GM23338 (cell line): ENCODE measurements at regions not wholly inside any gene's neighbourhood (a gene's known extent, or its start where the extent isn't known, plus 50 kb on each side); places are given as distances from the start of the nearest gene placed in this dataset.

Experiments used
- JUNB ChIP-seq: IDR thresholded peaks from one replicate; pipeline ENCODE4 v1.6.1; 2016; ENCODE audit warnings: antibody characterized with exemption; ENCODE audit not compliant: unreplicated experiment
- POLR2AphosphoS5 ChIP-seq: IDR thresholded peaks from 2 replicates; pipeline ENCODE4 v1.6.1; 2016; ENCODE audit warnings: antibody characterized with exemption, low read depth
- STAT1 ChIP-seq: IDR thresholded peaks from one replicate; pipeline ENCODE4 v1.6.1; 2016; ENCODE audit warnings: antibody characterized with exemption; ENCODE audit not compliant: unreplicated experiment
- TF ChIP-seq, protein P1 (sequence below): fragments of 250-450 bp; sonication (Bioruptor Pico); IDR thresholded peaks from 2 replicates; pipeline ENCODE4 v1.5.0; 2020; ENCODE audit warnings: mild to moderate bottlenecking, moderate library complexity
- TF ChIP-seq, protein P2 (sequence below): IDR thresholded peaks from 2 replicates; pipeline ENCODE4 v1.6.1; 2016; ENCODE audit warnings: antibody characterized with exemption
- TF ChIP-seq, protein P3 (sequence below): IDR thresholded peaks from one replicate; pipeline ENCODE4 v1.6.1; 2018; ENCODE audit warnings: antibody characterized with exemption; ENCODE audit not compliant: unreplicated experiment

DNA sequence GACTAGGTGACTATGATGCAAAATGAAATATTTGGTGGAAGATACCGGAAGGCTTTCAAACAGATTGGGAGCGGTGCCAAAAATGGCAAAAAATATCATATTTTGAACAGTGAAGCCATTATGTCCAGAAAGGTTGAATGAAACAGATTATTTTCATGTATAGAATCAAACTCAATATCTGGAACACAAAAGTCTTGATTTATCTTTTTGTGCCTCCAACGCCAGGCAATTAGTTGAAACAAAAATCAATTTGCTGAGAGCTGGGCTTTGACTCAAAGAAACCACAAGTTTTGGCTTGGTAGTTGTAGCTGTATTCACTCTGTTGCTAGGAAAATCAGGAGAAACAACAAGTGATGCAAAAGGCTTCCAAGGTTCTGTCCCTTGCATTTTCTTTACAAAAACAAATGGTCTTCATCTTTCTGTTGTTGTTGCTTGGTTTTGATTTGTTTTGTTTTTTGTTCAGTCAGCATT lies 421.7 kb upstream of the TYRP1 start (continued):
- TF ChIP-seq, protein P1, sequence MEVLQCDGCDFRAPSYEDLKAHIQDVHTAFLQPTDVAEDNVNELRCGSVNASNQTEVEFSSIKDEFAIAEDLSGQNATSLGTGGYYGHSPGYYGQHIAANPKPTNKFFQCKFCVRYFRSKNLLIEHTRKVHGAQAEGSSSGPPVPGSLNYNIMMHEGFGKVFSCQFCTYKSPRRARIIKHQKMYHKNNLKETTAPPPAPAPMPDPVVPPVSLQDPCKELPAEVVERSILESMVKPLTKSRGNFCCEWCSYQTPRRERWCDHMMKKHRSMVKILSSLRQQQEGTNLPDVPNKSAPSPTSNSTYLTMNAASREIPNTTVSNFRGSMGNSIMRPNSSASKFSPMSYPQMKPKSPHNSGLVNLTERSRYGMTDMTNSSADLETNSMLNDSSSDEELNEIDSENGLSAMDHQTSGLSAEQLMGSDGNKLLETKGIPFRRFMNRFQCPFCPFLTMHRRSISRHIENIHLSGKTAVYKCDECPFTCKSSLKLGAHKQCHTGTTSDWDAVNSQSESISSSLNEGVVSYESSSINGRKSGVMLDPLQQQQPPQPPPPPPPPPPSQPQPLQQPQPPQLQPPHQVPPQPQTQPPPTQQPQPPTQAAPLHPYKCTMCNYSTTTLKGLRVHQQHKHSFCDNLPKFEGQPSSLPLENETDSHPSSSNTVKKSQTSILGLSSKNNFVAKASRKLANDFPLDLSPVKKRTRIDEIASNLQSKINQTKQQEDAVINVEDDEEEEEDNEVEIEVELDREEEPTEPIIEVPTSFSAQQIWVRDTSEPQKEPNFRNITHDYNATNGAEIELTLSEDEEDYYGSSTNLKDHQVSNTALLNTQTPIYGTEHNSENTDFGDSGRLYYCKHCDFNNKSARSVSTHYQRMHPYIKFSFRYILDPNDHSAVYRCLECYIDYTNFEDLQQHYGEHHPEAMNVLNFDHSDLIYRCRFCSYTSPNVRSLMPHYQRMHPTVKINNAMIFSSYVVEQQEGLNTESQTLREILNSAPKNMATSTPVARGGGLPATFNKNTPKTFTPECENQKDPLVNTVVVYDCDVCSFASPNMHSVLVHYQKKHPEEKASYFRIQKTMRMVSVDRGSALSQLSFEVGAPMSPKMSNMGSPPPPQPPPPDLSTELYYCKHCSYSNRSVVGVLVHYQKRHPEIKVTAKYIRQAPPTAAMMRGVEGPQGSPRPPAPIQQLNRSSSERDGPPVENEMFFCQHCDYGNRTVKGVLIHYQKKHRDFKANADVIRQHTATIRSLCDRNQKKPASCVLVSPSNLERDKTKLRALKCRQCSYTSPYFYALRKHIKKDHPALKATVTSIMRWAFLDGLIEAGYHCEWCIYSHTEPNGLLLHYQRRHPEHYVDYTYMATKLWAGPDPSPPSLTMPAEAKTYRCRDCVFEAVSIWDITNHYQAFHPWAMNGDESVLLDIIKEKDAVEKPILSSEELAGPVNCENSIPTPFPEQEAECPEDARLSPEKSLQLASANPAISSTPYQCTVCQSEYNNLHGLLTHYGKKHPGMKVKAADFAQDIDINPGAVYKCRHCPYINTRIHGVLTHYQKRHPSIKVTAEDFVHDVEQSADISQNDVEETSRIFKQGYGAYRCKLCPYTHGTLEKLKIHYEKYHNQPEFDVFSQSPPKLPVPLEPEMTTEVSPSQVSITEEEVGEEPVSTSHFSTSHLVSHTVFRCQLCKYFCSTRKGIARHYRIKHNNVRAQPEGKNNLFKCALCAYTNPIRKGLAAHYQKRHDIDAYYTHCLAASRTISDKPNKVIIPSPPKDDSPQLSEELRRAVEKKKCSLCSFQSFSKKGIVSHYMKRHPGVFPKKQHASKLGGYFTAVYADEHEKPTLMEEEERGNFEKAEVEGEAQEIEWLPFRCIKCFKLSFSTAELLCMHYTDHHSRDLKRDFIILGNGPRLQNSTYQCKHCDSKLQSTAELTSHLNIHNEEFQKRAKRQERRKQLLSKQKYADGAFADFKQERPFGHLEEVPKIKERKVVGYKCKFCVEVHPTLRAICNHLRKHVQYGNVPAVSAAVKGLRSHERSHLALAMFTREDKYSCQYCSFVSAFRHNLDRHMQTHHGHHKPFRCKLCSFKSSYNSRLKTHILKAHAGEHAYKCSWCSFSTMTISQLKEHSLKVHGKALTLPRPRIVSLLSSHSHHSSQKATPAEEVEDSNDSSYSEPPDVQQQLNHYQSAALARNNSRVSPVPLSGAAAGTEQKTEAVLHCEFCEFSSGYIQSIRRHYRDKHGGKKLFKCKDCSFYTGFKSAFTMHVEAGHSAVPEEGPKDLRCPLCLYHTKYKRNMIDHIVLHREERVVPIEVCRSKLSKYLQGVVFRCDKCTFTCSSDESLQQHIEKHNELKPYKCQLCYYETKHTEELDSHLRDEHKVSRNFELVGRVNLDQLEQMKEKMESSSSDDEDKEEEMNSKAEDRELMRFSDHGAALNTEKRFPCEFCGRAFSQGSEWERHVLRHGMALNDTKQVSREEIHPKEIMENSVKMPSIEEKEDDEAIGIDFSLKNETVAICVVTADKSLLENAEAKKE (CRISPR knock-in tag), result no peak
- TF ChIP-seq, protein P2, sequence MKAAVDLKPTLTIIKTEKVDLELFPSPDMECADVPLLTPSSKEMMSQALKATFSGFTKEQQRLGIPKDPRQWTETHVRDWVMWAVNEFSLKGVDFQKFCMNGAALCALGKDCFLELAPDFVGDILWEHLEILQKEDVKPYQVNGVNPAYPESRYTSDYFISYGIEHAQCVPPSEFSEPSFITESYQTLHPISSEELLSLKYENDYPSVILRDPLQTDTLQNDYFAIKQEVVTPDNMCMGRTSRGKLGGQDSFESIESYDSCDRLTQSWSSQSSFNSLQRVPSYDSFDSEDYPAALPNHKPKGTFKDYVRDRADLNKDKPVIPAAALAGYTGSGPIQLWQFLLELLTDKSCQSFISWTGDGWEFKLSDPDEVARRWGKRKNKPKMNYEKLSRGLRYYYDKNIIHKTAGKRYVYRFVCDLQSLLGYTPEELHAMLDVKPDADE, result no peak
- TF ChIP-seq JUNB, result no peak
- TF ChIP-seq POLR2AphosphoS5, result no peak
- TF ChIP-seq, protein P3, sequence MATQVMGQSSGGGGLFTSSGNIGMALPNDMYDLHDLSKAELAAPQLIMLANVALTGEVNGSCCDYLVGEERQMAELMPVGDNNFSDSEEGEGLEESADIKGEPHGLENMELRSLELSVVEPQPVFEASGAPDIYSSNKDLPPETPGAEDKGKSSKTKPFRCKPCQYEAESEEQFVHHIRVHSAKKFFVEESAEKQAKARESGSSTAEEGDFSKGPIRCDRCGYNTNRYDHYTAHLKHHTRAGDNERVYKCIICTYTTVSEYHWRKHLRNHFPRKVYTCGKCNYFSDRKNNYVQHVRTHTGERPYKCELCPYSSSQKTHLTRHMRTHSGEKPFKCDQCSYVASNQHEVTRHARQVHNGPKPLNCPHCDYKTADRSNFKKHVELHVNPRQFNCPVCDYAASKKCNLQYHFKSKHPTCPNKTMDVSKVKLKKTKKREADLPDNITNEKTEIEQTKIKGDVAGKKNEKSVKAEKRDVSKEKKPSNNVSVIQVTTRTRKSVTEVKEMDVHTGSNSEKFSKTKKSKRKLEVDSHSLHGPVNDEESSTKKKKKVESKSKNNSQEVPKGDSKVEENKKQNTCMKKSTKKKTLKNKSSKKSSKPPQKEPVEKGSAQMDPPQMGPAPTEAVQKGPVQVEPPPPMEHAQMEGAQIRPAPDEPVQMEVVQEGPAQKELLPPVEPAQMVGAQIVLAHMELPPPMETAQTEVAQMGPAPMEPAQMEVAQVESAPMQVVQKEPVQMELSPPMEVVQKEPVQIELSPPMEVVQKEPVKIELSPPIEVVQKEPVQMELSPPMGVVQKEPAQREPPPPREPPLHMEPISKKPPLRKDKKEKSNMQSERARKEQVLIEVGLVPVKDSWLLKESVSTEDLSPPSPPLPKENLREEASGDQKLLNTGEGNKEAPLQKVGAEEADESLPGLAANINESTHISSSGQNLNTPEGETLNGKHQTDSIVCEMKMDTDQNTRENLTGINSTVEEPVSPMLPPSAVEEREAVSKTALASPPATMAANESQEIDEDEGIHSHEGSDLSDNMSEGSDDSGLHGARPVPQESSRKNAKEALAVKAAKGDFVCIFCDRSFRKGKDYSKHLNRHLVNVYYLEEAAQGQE, result no peak
- no peak for TF ChIP-seq STAT1
